Uterus (tissue), 2 donors: ENCODE measurements at regions not wholly inside any gene's neighbourhood (a gene's known extent, or its start where the extent isn't known, plus 50 kb on each side); places are given as distances from the start of the nearest gene placed in this dataset.
"Not testable (repeated sequence)": the region's sequence is repeated elsewhere in the genome, so short reads cannot be mapped to it uniquely, and the experiment has no call there.

ENCODE experiments used
- CTCF ChIP-seq, 4 experiments: fragments of 200-600 bp in 2 of 4; fragments of 450-650 bp in 2 of 4; sonication (generic) in 2 of 4; IDR thresholded peaks; one replicate each; pipeline ENCODE4 v1.5.1; 2016 to 2019; ENCODE audit warnings: antibody characterized with exemption in 4 of 4, mild to moderate bottlenecking in 2 of 4, moderate library complexity in 1 of 4
- POLR2A ChIP-seq, 2 donors: fragments of 450-650 bp; IDR thresholded peaks; one replicate each; pipeline ENCODE4 v1.6.1; 2016; ENCODE audit warnings: antibody characterized with exemption in 2 of 2, mild to moderate bottlenecking in 1 of 2, moderate library complexity in 1 of 2

GRCh38 chr4:118535788-118536187, 149.4 kb upstream of the METTL14 start:
- TF ChIP-seq CTCF, POLR2A (IDR thresholded peaks at IDR 0.05): not testable (repeated sequence)
